H9 (cell line): ENCODE measurements at regions not wholly inside any gene's neighbourhood (a gene's known extent, or its start where the extent isn't known, plus 50 kb on each side); places are given as distances from the start of the nearest gene placed in this dataset.
A peak's percentile ranks its signal among the peaks of the same experiment; 100 is the strongest.

Experiments used
- DNase-seq: peaks from one replicate; pipeline ENCODE4 v3.0.0-alpha.2; 2017
- H2AFZ ChIP-seq: one replicate; pipeline ENCODE4 v1.6.1; 2013; ENCODE audit warnings: mild to moderate bottlenecking, low read length, control low read depth, moderate library complexity
- H2AK5ac ChIP-seq: 2 replicates; pipeline ENCODE4 v1.6.1; 2013; ENCODE audit warnings: low read length, control low read depth, mixed read lengths; ENCODE audit not compliant: insufficient read length
- H2BK120ac ChIP-seq: one replicate; pipeline ENCODE4 v1.6.1; 2013; ENCODE audit warnings: low read depth, mild to moderate bottlenecking, low read length, control low read depth, inconsistent platforms; ENCODE audit not compliant: poor library complexity, severe bottlenecking
- H2BK12ac ChIP-seq: 2 replicates; pipeline ENCODE4 v1.6.1; 2013; ENCODE audit warnings: low read length, control low read depth, mixed read lengths, low read depth; ENCODE audit not compliant: insufficient read length
- H2BK15ac ChIP-seq: 2 replicates; pipeline ENCODE4 v1.6.1; 2013; ENCODE audit warnings: low read depth, low read length, control low read depth
- H2BK20ac ChIP-seq: one replicate; pipeline ENCODE4 v1.6.1; 2013; ENCODE audit warnings: low read depth, mild to moderate bottlenecking, low read length, control low read depth, inconsistent platforms; ENCODE audit not compliant: poor library complexity, severe bottlenecking
- H2BK5ac ChIP-seq: 2 replicates; pipeline ENCODE4 v1.6.1; 2013; ENCODE audit warnings: low read length, control low read depth, mixed read lengths; ENCODE audit not compliant: insufficient read length
- H3K14ac ChIP-seq: 2 replicates; pipeline ENCODE4 v1.6.1; 2013; ENCODE audit warnings: low read length, control low read depth; ENCODE audit not compliant: insufficient read depth
- H3K18ac ChIP-seq: 2 replicates; pipeline ENCODE4 v1.6.1; 2013; ENCODE audit warnings: low read depth, mild to moderate bottlenecking, mixed read lengths, low read length, control low read depth; ENCODE audit not compliant: insufficient read length
- H3K23ac ChIP-seq: 2 replicates; pipeline ENCODE4 v1.6.1; 2013; ENCODE audit warnings: low read length, control low read depth, mixed read lengths, low read depth; ENCODE audit not compliant: insufficient read length
- H3K23me2 ChIP-seq: 2 replicates; pipeline ENCODE4 v1.6.1; 2013; ENCODE audit warnings: low read depth, mild to moderate bottlenecking, mixed read lengths, low read length, control low read depth; ENCODE audit not compliant: insufficient read length, poor library complexity, severe bottlenecking
- H3K27ac ChIP-seq: 2 replicates; pipeline ENCODE4 v1.5.1; 2013; ENCODE audit warnings: low read length, control low read depth, mixed read lengths, low read depth; ENCODE audit not compliant: insufficient read length
- H3K27me3 ChIP-seq: 2 replicates; pipeline ENCODE4 v1.6.1; 2013; ENCODE audit warnings: low read length, control low read depth, inconsistent platforms; ENCODE audit not compliant: insufficient read depth
- H3K4ac ChIP-seq: 2 replicates; pipeline ENCODE4 v1.6.1; 2013; ENCODE audit warnings: low read depth, mild to moderate bottlenecking, control low read depth, inconsistent platforms, low read length, moderate library complexity
- H3K4me1 ChIP-seq: 2 replicates; pipeline ENCODE4 v1.6.1; 2013; ENCODE audit warnings: low read length, control low read depth, inconsistent platforms; ENCODE audit not compliant: insufficient read depth
- H3K4me2 ChIP-seq: 2 replicates; pipeline ENCODE4 v1.6.1; 2013; ENCODE audit warnings: low read length, control low read depth, mixed read lengths; ENCODE audit not compliant: insufficient read length, insufficient read depth
- H3K56ac ChIP-seq: 2 replicates; pipeline ENCODE4 v1.6.1; 2013; ENCODE audit warnings: low read depth, mild to moderate bottlenecking, mixed read lengths, low read length, control low read depth; ENCODE audit not compliant: insufficient read length
- H3K79me1 ChIP-seq: 2 replicates; pipeline ENCODE4 v1.6.1; 2013; ENCODE audit warnings: low read depth, mild to moderate bottlenecking, moderate library complexity, low read length, control low read depth, inconsistent platforms; ENCODE audit not compliant: insufficient read depth, poor library complexity, severe bottlenecking
- H3K79me2 ChIP-seq: 2 replicates; pipeline ENCODE4 v1.6.1; 2013; ENCODE audit warnings: low read length, control low read depth, inconsistent platforms; ENCODE audit not compliant: insufficient read depth
- H3K9ac ChIP-seq: 2 replicates; pipeline ENCODE4 v1.6.1; 2013; ENCODE audit warnings: low read length, control low read depth, mixed read lengths; ENCODE audit not compliant: insufficient read length; ENCODE audit errors: extremely low read depth
- H3K9me3 ChIP-seq: one replicate; pipeline ENCODE4 v1.6.1; 2013; ENCODE audit warnings: low read depth, low read length, inconsistent platforms; ENCODE audit not compliant: control insufficient read depth
- H3T11ph ChIP-seq: one replicate; pipeline ENCODE4 v1.6.1; 2013; ENCODE audit warnings: mild to moderate bottlenecking, low read length, control low read depth, inconsistent platforms
- H4K20me1 ChIP-seq: one replicate; pipeline ENCODE4 v1.6.1; 2013; ENCODE audit not compliant: control insufficient read depth, insufficient read length, insufficient read depth
- H4K5ac ChIP-seq: 2 replicates; pipeline ENCODE4 v1.6.1; 2013; ENCODE audit warnings: low read depth, mild to moderate bottlenecking, mixed read lengths, low read length, control low read depth; ENCODE audit not compliant: insufficient read length
- H4K8ac ChIP-seq: replicated peaks from 2 replicates; pipeline ENCODE4 v1.6.1; 2013; ENCODE audit warnings: low read length, control low read depth, mixed read lengths, low read depth; ENCODE audit not compliant: insufficient read length
- H4K91ac ChIP-seq: 2 replicates; pipeline ENCODE4 v1.6.1; 2013; ENCODE audit warnings: low read depth, mild to moderate bottlenecking, moderate library complexity, mixed read lengths, low read length, control low read depth; ENCODE audit not compliant: insufficient read length
- H3K27ac Mint-ChIP-seq, 3 experiments: 2 replicates in 2 of 3; 3 replicates in 1 of 3; pipeline ENCODE4 v1.8.0; 2020 to 2021; ENCODE audit warnings: mixed read lengths in 3 of 3, mild to moderate bottlenecking in 1 of 3, moderate library complexity in 1 of 3
- H3K27me3 Mint-ChIP-seq: 2 replicates; pipeline ENCODE4 v1.8.0; 2021; ENCODE audit warnings: low read depth, mild to moderate bottlenecking, moderate library complexity, mixed read lengths
- H3K36me3 Mint-ChIP-seq, 3 experiments: 2 replicates in 2 of 3; 3 replicates in 1 of 3; pipeline ENCODE4 v1.8.0; 2020 to 2021; ENCODE audit warnings: low read depth in 3 of 3, mixed read lengths in 3 of 3; ENCODE audit not compliant: insufficient read depth in 1 of 3
- H3K4me1 Mint-ChIP-seq, 2 experiments: 2 replicates each; pipeline ENCODE4 v1.8.0; 2020; ENCODE audit warnings: mixed read lengths in 2 of 2
- H3K4me3 Mint-ChIP-seq, 2 experiments: 2 replicates in 1 of 2; 3 replicates in 1 of 2; pipeline ENCODE4 v1.8.0; 2020 to 2021; ENCODE audit warnings: mild to moderate bottlenecking in 2 of 2, mixed read lengths in 2 of 2, moderate library complexity in 1 of 2
- H3K9me3 Mint-ChIP-seq, 2 experiments: 2 replicates in 1 of 2; 3 replicates in 1 of 2; pipeline ENCODE4 v1.8.0; 2020; ENCODE audit warnings: mild to moderate bottlenecking in 2 of 2, mixed read lengths in 2 of 2, moderate library complexity in 1 of 2
- CTCF ChIP-seq: fragments of 200-600 bp; sonication (generic); conservative IDR thresholded peaks from 3 replicates; pipeline ENCODE4 v1.8.0; 2021; ENCODE audit warnings: antibody characterized with exemption, mild to moderate bottlenecking
- WGBS: extraction: QIAGEN DNeasy Blood & Tissue Kit; methylation state at CpG from one replicate; pipeline ENCODE4 v1.1.7; 2013; ENCODE audit warnings: missing lambda C conversion rate, low lambda C conversion rate, mixed read lengths; ENCODE audit not compliant: insufficient read length; ENCODE audit errors: extremely low coverage; 5-methylcytosine and 5-hydroxymethylcytosine counted together

GRCh38 chr2:105597011-105597805, 147.5 kb upstream of the NCK2 start:
- H3K4me3 Mint-ChIP-seq = no peak overlapping the region
- H2BK20ac ChIP-seq = no peak overlapping the region
- no peak overlapping the region for H3K56ac ChIP-seq
- no CpG with 5 or more reads among the region's 15 CpGs for WGBS
- H2BK15ac ChIP-seq = no peak overlapping the region
- no peak for TF ChIP-seq CTCF
- no peak overlapping the region for H2BK5ac ChIP-seq
- H3K4ac ChIP-seq = no peak overlapping the region
- H4K20me1 ChIP-seq = no peaks in the 10 kb centered on the region
- H3K9ac ChIP-seq = no peak overlapping the region
- no peak overlapping the region for H3K27ac ChIP-seq
- no peak for DNase-seq
- no peak overlapping the region for H4K91ac ChIP-seq
- H3K4me1 ChIP-seq = peaks cover 3% of the 10 kb centered on the region; the same call in 1 of the 2 replicates
- H3K14ac ChIP-seq = no peak overlapping the region; the same call in 1 of the 2 replicates
- no peak overlapping the region for H4K5ac ChIP-seq
- no peak overlapping the region for H3K4me2 ChIP-seq
- no peaks in the 10 kb centered on the region for H3K27me3 Mint-ChIP-seq
- H2AFZ ChIP-seq = no peak overlapping the region
- no peaks in the 10 kb centered on the region for H3K27me3 ChIP-seq
- H3K23me2 ChIP-seq = no peaks in the 10 kb centered on the region
- H3K79me1 ChIP-seq = no peaks in the 10 kb centered on the region
- no peaks in the 10 kb centered on the region for H3K36me3 Mint-ChIP-seq
- H3K9me3 ChIP-seq = no peaks in the 10 kb centered on the region
- H3K23ac ChIP-seq = no peak overlapping the region
- H3K9me3 Mint-ChIP-seq = no peaks in the 10 kb centered on the region; a peak in 1 of 5 replicates
- H3K79me2 ChIP-seq = no peaks in the 10 kb centered on the region
- peak overlapping the region in 2 of 3 experiments; percentile 16 to 25; a peak in 3 of 7 replicates for H3K27ac Mint-ChIP-seq
- no peak overlapping the region for H4K8ac ChIP-seq
- H3T11ph ChIP-seq = no peak overlapping the region
- no peak overlapping the region for H3K18ac ChIP-seq
- H2BK12ac ChIP-seq = no peak overlapping the region
- no peak overlapping the region for H2AK5ac ChIP-seq
- peaks cover 55 to 62% of the 10 kb centered on the region in 2 experiments for H3K4me1 Mint-ChIP-seq
- H2BK120ac ChIP-seq = no peak overlapping the region
